Testis (tissue), 2 donors: ENCODE measurements at regions not wholly inside any gene's neighbourhood (a gene's known extent, or its start where the extent isn't known, plus 50 kb on each side); places are given as distances from the start of the nearest gene placed in this dataset.

Experiments used
- DNase-seq: peaks from one replicate; pipeline ENCODE4 v3.0.0-alpha.2; 2019
- H3K27ac ChIP-seq, 2 donors: fragments of 200-600 bp; sonication (generic); one replicate each; pipeline ENCODE4 v1.5.1; 2019
- H3K27me3 ChIP-seq: fragments of 200-600 bp; sonication (generic); one replicate; pipeline ENCODE4 v1.5.1; 2019
- H3K36me3 ChIP-seq: fragments of 200-600 bp; sonication (generic); one replicate; pipeline ENCODE4 v1.5.1; 2017; ENCODE audit warnings: low read depth; ENCODE audit errors: missing control alignments
- H3K4me1 ChIP-seq: fragments of 200-600 bp; sonication (generic); one replicate; pipeline ENCODE4 v1.5.1; 2019
- H3K4me3 ChIP-seq, 2 donors: fragments of 200-600 bp; sonication (generic); one replicate each; pipeline ENCODE4 v1.5.1; 2017 to 2019
- H3K9me3 ChIP-seq: fragments of 200-600 bp; sonication (generic); one replicate; pipeline ENCODE4 v1.5.1; 2017
- CTCF ChIP-seq, 3 experiments: fragments of 450-650 bp in 2 of 3; fragments of 200-600 bp in 1 of 3; sonication (generic) in 1 of 3; IDR thresholded peaks; one replicate each; pipeline ENCODE4 v1.5.1; 2016 to 2019; ENCODE audit warnings: antibody characterized with exemption in 3 of 3, mild to moderate bottlenecking in 2 of 3, moderate library complexity in 1 of 3
- POLR2A ChIP-seq: fragments of 450-650 bp; IDR thresholded peaks from one replicate; pipeline ENCODE4 v1.6.1; 2017; ENCODE audit warnings: antibody characterized with exemption, mild to moderate bottlenecking, moderate library complexity
- WGBS, 2 donors: methylation state at CpG; one replicate each; pipeline ENCODE4 v1.1.5; 2018; 5-methylcytosine and 5-hydroxymethylcytosine counted together
- intact Hi-C: fragments of 100-400 bp; cut with DNase I; formaldehyde crosslinking; loops from one replicate; pipeline ENCODE4 v1.15.1; 2023; ENCODE audit warnings: low total_unique reads

GRCh38 chr3:7877312-7877711, 624.3 kb upstream of the LMCD1 start:
- TF ChIP-seq CTCF (IDR thresholded peaks at IDR 0.05), result no peak
- H3K27ac ChIP-seq, result no peak overlapping the region
- intact Hi-C loops, result no loop called here
- no peak overlapping the region for H3K4me3 ChIP-seq
- no peak for DNase-seq
- H3K27me3 ChIP-seq, result no peaks in the 10 kb centered on the region
- no peaks in the 10 kb centered on the region for H3K36me3 ChIP-seq
- H3K9me3 ChIP-seq, result no peaks in the 10 kb centered on the region
- WGBS, 2 donors, result 74 to 79% methylated on average over 5 of the region's 5 CpGs
- H3K4me1 ChIP-seq, result no peaks in the 10 kb centered on the region

GRCh38 chr3:7879572-7879971, 622.1 kb upstream of the LMCD1 start:
- no peaks in the 10 kb centered on the region for H3K27me3 ChIP-seq
- DNase-seq, result no peak
- no peak for TF ChIP-seq CTCF (IDR thresholded peaks at IDR 0.05)
- no peak for TF ChIP-seq POLR2A
- no peaks in the 10 kb centered on the region for H3K36me3 ChIP-seq
- H3K4me3 ChIP-seq, result no peak overlapping the region
- no peaks in the 10 kb centered on the region for H3K4me1 ChIP-seq
- WGBS, 2 donors, result 82 to 97% methylated on average over 1 of the region's 1 CpG
- intact Hi-C loops, result no loop called here
- no peaks in the 10 kb centered on the region for H3K9me3 ChIP-seq
- H3K27ac ChIP-seq, result no peak overlapping the region

GRCh38 chr3:7881946-7882345, 619.7 kb upstream of the LMCD1 start:
- no peak for DNase-seq
- H3K27me3 ChIP-seq, result no peaks in the 10 kb centered on the region
- WGBS, 2 donors, result 74 to 75% methylated on average over 2 of the region's 2 CpGs
- TF ChIP-seq POLR2A, result no peak
- no peak for TF ChIP-seq CTCF (IDR thresholded peaks at IDR 0.05)
- H3K4me1 ChIP-seq, result no peaks in the 10 kb centered on the region
- no peaks in the 10 kb centered on the region for H3K9me3 ChIP-seq
- H3K27ac ChIP-seq, result no peak overlapping the region
- no peaks in the 10 kb centered on the region for H3K36me3 ChIP-seq
- H3K4me3 ChIP-seq, result no peak overlapping the region
- intact Hi-C loops, result no loop called here

- intact Hi-C loops, result no loop called here
- WGBS, 2 donors, result 53 to 61% methylated on average over 4 to 5 of the region's 5 CpGs
- Histone ChIP-seq H3K4me1 (no peaks in the 10 kb centered on the region), H3K27me3 (no peaks in the 10 kb centered on the region), H3K9me3 (no peaks in the 10 kb centered on the region), H3K27ac (no peak overlapping the region), H3K4me3 (no peak overlapping the region), H3K36me3 (no peaks in the 10 kb centered on the region)
- TF ChIP-seq POLR2A (no peak), CTCF (IDR thresholded peaks at IDR 0.05) (no peak)
- peak; percentile 17 for DNase-seq
Observed at GRCh38 chr3:7897655-7898054, 604.0 kb upstream of the LMCD1 start.

- intact Hi-C loops, result no loop called here
- Histone ChIP-seq H3K4me3 (no peak overlapping the region), H3K9me3 (no peaks in the 10 kb centered on the region), H3K27me3 (no peaks in the 10 kb centered on the region), H3K27ac (no peak overlapping the region), H3K4me1 (no peaks in the 10 kb centered on the region), H3K36me3 (no peaks in the 10 kb centered on the region)
- TF ChIP-seq POLR2A, result no peak
- TF ChIP-seq CTCF (IDR thresholded peaks at IDR 0.05), result no peak
- 90 to 94% methylated on average over 1 of the region's 1 CpG for WGBS, 2 donors
- DNase-seq, result no peak
Observed at GRCh38 chr3:7913283-7913682, 588.3 kb upstream of the LMCD1 start.
